Calu3 (cell line): ENCODE measurements at regions not wholly inside any gene's neighbourhood (a gene's known extent, or its start where the extent isn't known, plus 50 kb on each side); places are given as distances from the start of the nearest gene placed in this dataset.

Source experiments
- BruUV-seq: library from RNA; stranded (reverse); fragments of 400-500 nt; replicated peaks from 2 replicates; lab custom pipeline; 2021; lab: Mats Ljungman, UMichigan
- CTCF ChIA-PET: fragments of 300-600 bp; sonication (Branson Sonifier 250); formaldehyde crosslinking; loops from one replicate; lab custom pipeline; 2022; ENCODE audit warnings: antibody characterized with exemption; lab: Charles Lee
- DNase-seq: peaks from one replicate; pipeline ENCODE4 v3.0.0; 2022
- H3K27ac Mint-ChIP-seq: one replicate; pipeline ENCODE4 v1.8.0; 2022; ENCODE audit warnings: mixed read lengths; ENCODE audit not compliant: unreplicated experiment
- H3K27me3 Mint-ChIP-seq: one replicate; pipeline ENCODE4 v1.8.0; 2022; ENCODE audit warnings: mixed read lengths; ENCODE audit not compliant: unreplicated experiment
- H3K36me3 Mint-ChIP-seq: one replicate; pipeline ENCODE4 v1.8.0; 2022; ENCODE audit warnings: mild to moderate bottlenecking, moderate library complexity, mixed read lengths; ENCODE audit not compliant: insufficient read depth, unreplicated experiment
- H3K4me1 Mint-ChIP-seq: one replicate; pipeline ENCODE4 v1.8.0; 2022; ENCODE audit warnings: mild to moderate bottlenecking, low read depth, mixed read lengths; ENCODE audit not compliant: unreplicated experiment
- H3K4me3 Mint-ChIP-seq: one replicate; pipeline ENCODE4 v1.8.0; 2022; ENCODE audit warnings: mild to moderate bottlenecking, low read depth, moderate library complexity, mixed read lengths; ENCODE audit not compliant: unreplicated experiment
- H3K9me3 Mint-ChIP-seq: one replicate; pipeline ENCODE4 v1.8.0; 2022; ENCODE audit warnings: low read depth, mixed read lengths; ENCODE audit not compliant: unreplicated experiment
- CTCF ChIP-seq: fragments of 200-600 bp; IDR thresholded peaks from one replicate; pipeline ENCODE4 v1.8.0; 2022; ENCODE audit warnings: antibody characterized with exemption; ENCODE audit not compliant: unreplicated experiment
- intact Hi-C: fragments of 100-400 bp; cut with micrococcal nuclease; formaldehyde crosslinking; loops from one replicate; pipeline ENCODE4 v1.10.0; 2022; ENCODE audit not compliant: unreplicated experiment

GRCh38 chr4:120353235-120353634 lies 286.6 kb upstream of the MAD2L1 start:
- intact Hi-C loops = no loop called here
- no peak overlapping the region for H3K27ac Mint-ChIP-seq
- H3K4me3 Mint-ChIP-seq = no peak overlapping the region
- H3K4me1 Mint-ChIP-seq = no peaks in the 10 kb centered on the region
- BruUV-seq = no TSS peak
- DNase-seq = no peak
- H3K36me3 Mint-ChIP-seq = no peaks in the 10 kb centered on the region
- CTCF ChIA-PET = no interaction called here
- no peaks in the 10 kb centered on the region for H3K27me3 Mint-ChIP-seq
- H3K9me3 Mint-ChIP-seq = no peaks in the 10 kb centered on the region
- TF ChIP-seq CTCF = no peak

- no peak for TF ChIP-seq CTCF
- DNase-seq = no peak
- no peaks in the 10 kb centered on the region for H3K4me1 Mint-ChIP-seq
- no peaks in the 10 kb centered on the region for H3K27me3 Mint-ChIP-seq
- no peak overlapping the region for H3K27ac Mint-ChIP-seq
- no peak overlapping the region for H3K4me3 Mint-ChIP-seq
- CTCF ChIA-PET = no interaction called here
- no TSS peak for BruUV-seq
- H3K36me3 Mint-ChIP-seq = no peaks in the 10 kb centered on the region
- H3K9me3 Mint-ChIP-seq = no peaks in the 10 kb centered on the region
- intact Hi-C loops = no loop called here
These were observed 286.1 kb upstream of the MAD2L1 start for GRCh38 chr4:120352739-120353138.

- no peak overlapping the region for H3K27ac Mint-ChIP-seq
- H3K9me3 Mint-ChIP-seq = no peaks in the 10 kb centered on the region
- H3K4me3 Mint-ChIP-seq = no peak overlapping the region
- intact Hi-C loops = loop anchor here (2.0 kb wide), 1 partner anchor 14 kb away; no protein-coding TSS in a partner anchor
- no TSS peak for BruUV-seq
- no peak for TF ChIP-seq CTCF
- DNase-seq = no peak
- H3K36me3 Mint-ChIP-seq = no peaks in the 10 kb centered on the region
- H3K4me1 Mint-ChIP-seq = no peaks in the 10 kb centered on the region
- no peaks in the 10 kb centered on the region for H3K27me3 Mint-ChIP-seq
- CTCF ChIA-PET = interaction anchor here (0.6 kb wide), 1 partner anchor 96 kb away, joined by 3 read pairs; no protein-coding TSS in a partner anchor
These were observed 282.3 kb upstream of the MAD2L1 start for GRCh38 chr4:120348948-120349347.

- H3K4me1 Mint-ChIP-seq = no peaks in the 10 kb centered on the region
- CTCF ChIA-PET = interaction anchor here (0.6 kb wide), 1 partner anchor 97 kb away, joined by 3 read pairs; no protein-coding TSS in a partner anchor
- no peaks in the 10 kb centered on the region for H3K36me3 Mint-ChIP-seq
- H3K9me3 Mint-ChIP-seq = no peaks in the 10 kb centered on the region
- no peak overlapping the region for H3K4me3 Mint-ChIP-seq
- H3K27ac Mint-ChIP-seq = no peak overlapping the region
- no peak for DNase-seq
- intact Hi-C loops = loop anchor here (2.0 kb wide), 1 partner anchor 14 kb away; no protein-coding TSS in a partner anchor
- BruUV-seq = no TSS peak
- TF ChIP-seq CTCF = no peak
- no peaks in the 10 kb centered on the region for H3K27me3 Mint-ChIP-seq
These were observed 281.9 kb upstream of the MAD2L1 start for GRCh38 chr4:120348521-120348920.
